ENCODE measurements at regions not wholly inside any gene's neighbourhood (a gene's known extent, or its start where the extent isn't known, plus 50 kb on each side); places are given as distances from the start of the nearest gene placed in this dataset.

DNA sequence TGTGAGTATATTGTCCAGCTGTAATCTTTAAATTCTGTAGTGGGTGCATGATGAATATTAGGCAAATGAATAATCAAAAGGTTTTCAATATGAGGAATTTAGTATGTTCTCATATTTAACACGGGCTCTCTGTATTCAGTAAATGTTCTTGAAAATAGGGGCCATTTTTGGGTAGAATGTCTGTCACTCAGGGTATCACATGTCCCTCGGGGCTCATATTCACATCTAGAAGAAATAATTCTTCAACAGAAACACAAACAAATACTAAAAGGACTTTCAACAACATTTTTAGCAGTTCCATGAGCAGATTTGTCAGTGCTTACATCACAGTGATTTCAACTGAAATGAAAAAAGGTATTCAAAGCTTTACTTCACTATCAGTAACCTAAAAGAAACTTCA is 1388.4 kb upstream of the MIR17HG start:
- TF ChIP-seq, protein P1, sequence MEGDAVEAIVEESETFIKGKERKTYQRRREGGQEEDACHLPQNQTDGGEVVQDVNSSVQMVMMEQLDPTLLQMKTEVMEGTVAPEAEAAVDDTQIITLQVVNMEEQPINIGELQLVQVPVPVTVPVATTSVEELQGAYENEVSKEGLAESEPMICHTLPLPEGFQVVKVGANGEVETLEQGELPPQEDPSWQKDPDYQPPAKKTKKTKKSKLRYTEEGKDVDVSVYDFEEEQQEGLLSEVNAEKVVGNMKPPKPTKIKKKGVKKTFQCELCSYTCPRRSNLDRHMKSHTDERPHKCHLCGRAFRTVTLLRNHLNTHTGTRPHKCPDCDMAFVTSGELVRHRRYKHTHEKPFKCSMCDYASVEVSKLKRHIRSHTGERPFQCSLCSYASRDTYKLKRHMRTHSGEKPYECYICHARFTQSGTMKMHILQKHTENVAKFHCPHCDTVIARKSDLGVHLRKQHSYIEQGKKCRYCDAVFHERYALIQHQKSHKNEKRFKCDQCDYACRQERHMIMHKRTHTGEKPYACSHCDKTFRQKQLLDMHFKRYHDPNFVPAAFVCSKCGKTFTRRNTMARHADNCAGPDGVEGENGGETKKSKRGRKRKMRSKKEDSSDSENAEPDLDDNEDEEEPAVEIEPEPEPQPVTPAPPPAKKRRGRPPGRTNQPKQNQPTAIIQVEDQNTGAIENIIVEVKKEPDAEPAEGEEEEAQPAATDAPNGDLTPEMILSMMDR (IDR thresholded peaks at IDR 0.05; ENCODE audit: poor library complexity): no peak
- TF ChIP-seq EZH2 (IDR thresholded peaks at IDR 0.05; ENCODE audit: borderline replicate concordance): no peak
